CD4-positive, alpha-beta T cell treated with Interleukin-4 for 4 hours (primary cell): ENCODE measurements at regions not wholly inside any gene's neighbourhood (a gene's known extent, or its start where the extent isn't known, plus 50 kb on each side); places are given as distances from the start of the nearest gene placed in this dataset.
"Not testable (repeated sequence)": the region's sequence is repeated elsewhere in the genome, so short reads cannot be mapped to it uniquely, and the experiment has no call there.

Source experiments
- DNase-seq: peaks from one replicate; pipeline ENCODE4 v3.0.0-alpha.2; 2020

DNA sequence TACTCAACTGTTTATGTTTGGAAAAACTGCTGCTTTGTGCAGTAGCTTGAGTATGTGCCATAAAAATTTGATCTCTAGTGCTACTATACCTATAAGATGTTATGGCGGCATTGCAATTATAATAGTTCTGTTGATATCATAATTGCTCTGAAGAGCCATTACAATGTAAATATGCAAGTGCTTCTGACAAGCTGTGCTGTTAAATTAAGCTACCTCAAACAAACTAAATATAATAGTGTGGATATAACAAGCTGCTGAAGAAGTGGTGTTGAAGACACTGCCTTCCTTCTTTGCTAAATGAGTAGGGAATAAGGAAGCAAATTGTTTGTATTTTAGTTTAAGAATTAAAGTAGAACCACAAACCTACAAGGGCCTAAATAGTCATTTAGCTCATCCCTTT lies 301.0 kb upstream of the MIS18BP1 start:
- DNase-seq: no peak

DNA sequence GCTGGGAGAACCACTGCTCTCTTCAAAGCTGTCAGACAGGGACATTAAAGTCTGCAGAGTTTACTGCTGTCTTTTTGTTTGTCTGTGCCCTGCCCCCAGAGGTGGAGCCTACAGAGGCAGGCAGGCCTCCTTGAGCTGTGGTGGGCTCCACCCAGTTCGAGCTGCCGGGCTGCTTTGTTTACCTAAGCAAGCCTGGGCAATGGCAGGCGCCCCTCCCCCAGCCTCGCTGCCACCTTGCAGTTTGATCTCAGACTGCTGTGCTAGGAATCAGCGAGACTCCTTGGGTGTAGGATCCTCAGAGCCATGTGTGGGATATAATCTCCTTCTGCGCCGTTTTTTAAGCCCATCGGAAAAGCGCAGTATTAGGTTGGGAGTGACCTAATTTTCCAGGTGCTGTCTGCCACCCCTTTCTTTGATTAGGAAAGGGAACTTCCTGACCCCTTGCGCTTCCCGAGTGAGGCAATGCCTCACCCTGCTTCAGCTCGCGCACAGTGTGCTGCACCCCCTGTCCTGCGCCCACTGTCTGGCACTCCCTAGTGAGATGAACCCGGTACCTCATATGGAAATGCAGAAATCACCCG lies 298.3 kb upstream of the MIS18BP1 start:
- not testable (repeated sequence) for DNase-seq

DNA sequence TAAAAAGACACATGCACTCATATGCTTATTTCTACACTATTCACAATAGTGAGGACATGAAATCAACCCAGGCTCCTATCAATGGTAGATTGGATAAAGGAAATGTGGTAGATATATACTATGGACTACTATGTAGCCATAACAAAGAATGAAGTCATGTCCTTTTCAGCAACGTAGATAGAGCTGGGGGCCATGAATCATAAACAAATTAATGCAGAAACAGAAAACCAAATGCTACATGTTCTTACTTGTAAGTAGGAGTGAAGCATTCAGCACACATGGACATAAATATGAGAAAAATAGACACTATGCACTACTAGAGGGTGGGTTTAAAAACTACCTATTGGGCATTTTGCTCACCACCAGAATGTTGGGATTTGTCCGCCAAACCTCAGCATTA lies 278.0 kb upstream of the MIS18BP1 start:
- DNase-seq: no peak

DNA sequence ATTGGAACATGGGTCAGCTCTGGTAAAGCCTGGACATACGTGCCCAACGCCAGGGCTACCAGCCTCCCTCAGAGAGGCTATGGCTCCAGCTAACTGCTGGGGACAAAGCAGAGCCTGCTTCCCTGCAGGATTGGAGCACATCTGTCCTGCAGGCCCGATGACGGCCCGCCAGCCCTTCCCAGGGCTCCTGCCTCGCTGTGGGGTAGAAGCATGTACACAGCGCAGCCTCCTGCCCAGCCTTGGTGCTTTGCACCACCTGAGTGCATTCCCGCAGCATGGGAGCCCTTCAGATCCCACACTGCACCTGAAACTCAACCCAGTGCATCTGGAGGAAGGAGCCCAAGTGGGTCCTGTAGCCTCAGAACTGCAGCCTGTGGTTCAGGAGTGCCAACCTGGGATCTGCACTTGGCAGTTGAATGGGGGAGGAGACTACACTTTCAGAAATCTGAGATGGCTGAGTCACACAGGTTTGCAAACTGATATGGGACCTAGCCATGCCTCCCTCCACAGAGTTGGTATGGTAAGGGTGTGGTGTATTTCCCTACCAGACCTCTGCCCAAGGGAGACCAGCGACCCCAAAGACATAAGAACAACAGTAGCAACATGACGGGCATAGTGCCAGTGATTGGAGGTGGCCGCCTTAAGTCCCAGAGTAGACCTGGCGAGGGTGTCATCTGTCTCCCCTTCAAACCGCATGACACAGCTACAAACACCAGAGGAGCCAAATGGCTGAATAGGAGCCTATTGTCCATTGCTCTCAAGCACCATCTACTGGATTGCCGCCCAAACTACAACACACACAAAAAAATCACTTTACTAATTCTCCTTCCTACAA lies 273.9 kb upstream of the MIS18BP1 start:
- no peak for DNase-seq

- DNase-seq: no peak
Observed at GRCh38 chr14:45519766-45520165, 266.8 kb upstream of the MIS18BP1 start.

GRCh38 chr14:45492876-45493275 lies 239.9 kb upstream of the MIS18BP1 start:
- no peak for DNase-seq

GRCh38 chr14:45491914-45492313 lies 238.9 kb upstream of the MIS18BP1 start:
- DNase-seq: no peak

DNA sequence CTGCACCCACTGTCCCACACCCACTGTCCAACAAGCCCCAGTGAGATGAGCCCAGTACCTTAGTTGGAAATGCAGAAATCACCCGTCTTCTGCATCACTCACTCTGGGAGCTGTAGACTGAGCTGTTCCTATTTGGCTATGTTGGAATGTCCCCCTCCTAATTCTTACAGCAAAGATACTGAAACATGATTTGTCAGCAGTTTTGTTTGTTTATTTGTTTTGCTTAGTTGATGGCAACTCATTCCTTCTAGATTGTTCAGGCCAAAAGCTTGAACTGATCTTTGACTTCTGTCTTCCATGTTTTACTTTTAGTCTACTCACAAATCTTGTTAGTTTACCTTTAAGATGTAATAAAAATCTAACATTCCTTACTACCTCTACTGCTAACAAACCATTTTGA lies 233.6 kb upstream of the MIS18BP1 start:
- no peak for DNase-seq

GRCh38 chr14:45467023-45467422 lies 214.0 kb upstream of the MIS18BP1 start:
- DNase-seq: no peak

DNA sequence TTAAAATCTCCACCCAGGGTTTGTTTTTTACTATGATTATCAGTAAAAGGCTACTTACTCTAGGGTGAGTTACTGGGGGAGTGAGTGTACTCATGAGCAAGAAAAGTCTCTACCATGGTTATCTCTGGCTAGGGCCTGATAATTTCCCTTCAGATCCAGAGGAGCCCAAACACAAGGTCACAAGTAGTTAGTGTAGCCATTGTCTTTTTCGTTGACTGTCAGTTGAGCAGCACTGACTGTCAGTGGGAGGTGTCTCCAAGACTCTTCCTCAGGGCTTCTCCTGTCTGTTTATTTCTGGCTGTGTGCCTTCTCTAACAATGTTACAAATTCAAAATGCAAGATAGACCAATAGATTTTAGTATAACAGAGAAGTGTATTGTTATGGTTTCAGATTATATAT lies 181.2 kb upstream of the MIS18BP1 start:
- no peak for DNase-seq

- DNase-seq: peak; percentile 17
Observed at GRCh38 chr14:45426685-45427282, 173.8 kb upstream of the MIS18BP1 start.

GRCh38 chr14:45406942-45407341 lies 153.9 kb upstream of the MIS18BP1 start:
- DNase-seq: no peak

DNA sequence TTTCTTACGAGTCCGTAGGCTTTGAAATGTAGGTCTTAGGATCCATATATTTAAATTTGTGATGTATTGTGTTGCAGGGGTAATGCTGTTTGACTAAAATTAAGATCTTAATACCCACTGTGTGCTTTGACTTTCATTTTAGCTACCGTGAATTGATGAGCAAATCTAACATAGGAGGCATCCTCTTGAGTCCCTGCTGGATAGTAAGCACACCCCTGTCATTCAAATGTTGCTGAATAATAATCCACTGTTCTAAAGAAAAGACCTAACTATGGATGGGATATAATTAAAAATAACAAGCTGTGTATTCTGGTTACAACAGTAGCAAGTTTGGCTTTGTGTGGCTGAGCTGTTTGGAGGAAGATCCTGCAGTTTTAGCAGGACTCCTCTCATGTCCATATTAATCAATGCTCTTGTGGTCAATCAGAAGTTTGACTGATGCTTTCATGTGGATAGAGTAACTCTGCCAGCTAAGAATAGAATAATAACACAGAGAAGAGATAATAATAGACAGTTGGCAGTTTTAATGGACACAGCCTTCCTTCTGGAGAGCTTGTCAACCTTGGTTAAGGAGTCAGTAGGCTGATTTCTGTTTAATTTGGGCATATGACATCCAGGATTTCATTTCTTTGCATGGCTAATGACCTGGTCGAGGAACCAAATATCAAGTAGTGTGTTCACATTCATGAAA lies 148.1 kb upstream of the MIS18BP1 start:
- no peak for DNase-seq

- no peak for DNase-seq
Observed at GRCh38 chr14:45400509-45400908, 147.5 kb upstream of the MIS18BP1 start.

DNA sequence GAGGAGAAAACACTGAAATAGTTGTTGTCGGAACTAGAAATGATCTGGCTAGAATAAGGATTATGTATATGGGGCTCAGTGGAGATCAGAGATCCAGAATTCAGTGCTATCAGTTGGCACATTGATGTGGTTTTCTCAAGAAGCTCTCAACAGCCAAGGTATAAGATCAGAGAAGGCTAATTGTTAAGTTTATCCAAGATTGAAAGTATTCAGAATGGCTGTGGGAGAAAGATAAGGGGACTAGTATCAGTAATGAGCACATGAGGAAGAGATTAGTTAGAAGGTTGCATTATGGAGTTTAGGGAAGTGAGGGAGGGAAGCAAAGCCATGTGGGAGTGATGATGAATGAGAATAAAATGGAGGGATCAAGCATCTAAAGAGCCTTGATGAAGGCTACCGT lies 128.1 kb upstream of the MIS18BP1 start:
- DNase-seq: no peak

DNA sequence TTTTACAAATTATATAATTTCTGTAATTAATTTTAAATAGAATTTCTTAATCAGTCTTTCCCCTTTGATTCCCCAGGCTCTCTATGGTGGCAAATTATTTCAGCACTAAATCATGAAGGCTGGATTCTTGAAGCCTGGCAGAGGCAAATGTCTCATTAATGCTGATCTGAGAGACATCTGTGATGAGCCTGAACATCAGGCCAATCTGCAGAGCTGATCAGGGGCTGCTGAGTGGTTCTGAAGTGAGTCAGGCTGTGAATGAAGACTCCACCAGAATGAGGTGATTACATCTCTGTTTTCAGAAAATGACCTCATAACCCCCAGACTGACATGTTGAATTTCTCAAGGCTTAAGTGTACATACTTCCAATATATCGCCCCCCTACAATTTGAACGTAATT lies 124.2 kb upstream of the MIS18BP1 start:
- DNase-seq: no peak

DNA sequence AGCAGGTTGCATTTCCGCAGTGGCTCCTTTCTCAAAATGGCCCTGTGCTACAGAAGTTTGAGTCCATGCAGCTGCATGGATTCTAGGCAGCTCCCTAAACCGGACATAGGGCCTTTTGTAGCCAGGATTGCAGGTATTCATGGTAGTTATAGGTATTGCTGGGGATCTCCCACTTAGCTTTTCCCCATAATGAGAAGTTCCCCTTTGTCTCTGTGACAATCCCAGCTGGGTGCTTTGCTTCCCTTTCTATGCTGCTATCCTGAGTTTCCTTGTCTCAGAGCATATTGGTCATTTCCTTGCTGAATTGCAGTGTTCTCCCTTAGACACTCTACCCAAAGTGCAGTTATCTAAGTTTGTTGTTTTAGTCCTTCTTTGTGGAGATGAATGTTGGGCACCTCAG lies 120.9 kb upstream of the MIS18BP1 start:
- no peak for DNase-seq

- no peak for DNase-seq
Observed at GRCh38 chr14:45364565-45365156, 111.7 kb upstream of the MIS18BP1 start.

GRCh38 chr14:45362505-45362904 lies 109.5 kb upstream of the MIS18BP1 start:
- no peak for DNase-seq

- DNase-seq: no peak
Observed at GRCh38 chr14:45361727-45362126, 108.7 kb upstream of the MIS18BP1 start.

DNA sequence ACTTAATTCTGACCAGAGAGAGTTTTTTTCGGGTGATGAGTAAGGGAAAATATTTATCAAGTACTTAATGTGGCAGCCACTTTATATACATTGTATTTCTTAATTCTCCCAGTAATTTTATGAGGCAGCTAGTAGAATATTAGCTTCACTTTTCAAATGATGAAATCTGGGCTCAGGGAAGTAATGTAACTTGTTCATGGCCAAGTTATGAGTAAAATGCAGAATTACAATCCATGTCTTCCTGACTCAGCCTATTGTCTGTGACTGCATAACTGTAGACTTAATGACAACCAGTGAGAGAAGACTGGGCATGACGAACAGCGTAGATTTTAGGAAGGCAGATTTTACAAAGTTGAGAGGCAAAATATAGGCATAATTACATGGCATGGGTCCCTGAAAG lies 106.7 kb upstream of the MIS18BP1 start:
- DNase-seq: no peak

DNA sequence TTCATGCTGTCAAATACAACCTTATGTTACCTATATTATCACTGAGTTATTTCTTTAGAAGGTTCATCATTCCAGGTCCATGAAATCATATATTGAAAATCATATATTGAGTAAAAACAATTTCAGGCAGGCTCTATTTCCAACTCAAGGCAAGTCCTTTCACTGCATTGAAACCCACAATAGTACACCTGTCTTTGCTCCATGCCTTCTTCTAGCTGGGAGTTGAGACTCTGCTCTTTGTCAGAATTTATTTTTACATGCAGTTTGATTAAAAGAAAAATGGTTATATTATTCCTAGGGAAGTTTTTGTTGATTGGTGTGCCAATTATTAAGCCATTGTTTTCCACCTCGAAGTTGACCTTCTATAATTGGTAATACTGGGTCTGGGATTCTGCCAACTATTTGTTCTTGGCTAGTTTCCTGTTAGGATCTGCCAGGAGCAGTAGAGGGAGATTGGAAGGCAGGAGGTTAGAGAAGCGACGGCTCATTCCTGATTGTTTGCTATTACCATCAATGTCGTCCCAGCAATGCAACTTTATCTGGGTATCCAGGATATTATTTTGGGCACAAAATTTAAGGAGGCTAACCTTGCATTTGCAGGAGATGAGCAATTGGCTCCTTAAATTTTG lies 79.5 kb upstream of the MIS18BP1 start:
- no peak for DNase-seq
